Osteoblast (primary cell): ENCODE measurements at regions not wholly inside any gene's neighbourhood (a gene's known extent, or its start where the extent isn't known, plus 50 kb on each side); places are given as distances from the start of the nearest gene placed in this dataset.

Experiments used
- DNase-seq: peaks from one replicate; pipeline ENCODE4 v3.0.0; 2011; ENCODE audit warnings: low spot score, mixed read lengths; ENCODE audit not compliant: insufficient read length; ENCODE audit errors: missing footprints
- H2AFZ ChIP-seq: 2 replicates; pipeline ENCODE4 v1.6.0; 2011; ENCODE audit warnings: mild to moderate bottlenecking, low read length
- H3K27ac ChIP-seq: 2 replicates; pipeline ENCODE4 v1.5.1; 2011; ENCODE audit warnings: mild to moderate bottlenecking, low read depth, low read length, moderate library complexity
- H3K27me3 ChIP-seq: 2 replicates; pipeline ENCODE4 v1.6.0; 2012; ENCODE audit warnings: mild to moderate bottlenecking, control low read depth, inconsistent platforms, low read length, moderate library complexity; ENCODE audit not compliant: insufficient read depth
- H3K36me3 ChIP-seq: 2 replicates; pipeline ENCODE4 v1.5.1; 2011; ENCODE audit warnings: mild to moderate bottlenecking, low read length, control low read depth, moderate library complexity; ENCODE audit not compliant: insufficient read depth
- H3K4me1 ChIP-seq: 2 replicates; pipeline ENCODE4 v1.5.1; 2011; ENCODE audit warnings: mild to moderate bottlenecking, low read length, control low read depth, moderate library complexity; ENCODE audit not compliant: insufficient read depth
- H3K4me2 ChIP-seq: 2 replicates; pipeline ENCODE4 v1.6.0; 2011; ENCODE audit warnings: mild to moderate bottlenecking, low read length; ENCODE audit not compliant: insufficient read depth
- H3K4me3 ChIP-seq: fragments of 200-600 bp; sonication (generic); 3 replicates; pipeline ENCODE4 v1.5.1; 2012; ENCODE audit warnings: mild to moderate bottlenecking, low read length, inconsistent platforms; ENCODE audit not compliant: insufficient read depth
- H3K79me2 ChIP-seq: 2 replicates; pipeline ENCODE4 v1.6.0; 2012; ENCODE audit warnings: mild to moderate bottlenecking, low read length, control low read depth, inconsistent platforms; ENCODE audit not compliant: insufficient read depth
- H3K9me3 ChIP-seq: 2 replicates; pipeline ENCODE4 v1.5.1; 2011; ENCODE audit warnings: low read depth, low read length, control low read depth
- H4K20me1 ChIP-seq: 2 replicates; pipeline ENCODE4 v1.6.0; 2012; ENCODE audit warnings: mild to moderate bottlenecking, low read length, control low read depth; ENCODE audit not compliant: insufficient read depth
- CTCF ChIP-seq: IDR thresholded peaks from 2 replicates; pipeline ENCODE4 v1.5.1; 2011; ENCODE audit warnings: mild to moderate bottlenecking, low read depth, low read length, moderate library complexity; ENCODE audit errors: extremely low read depth

GRCh38 chr5:142385194-142385593 lies 60.4 kb upstream of the SPRY4 start:
- Histone ChIP-seq H3K79me2 (no peaks in the 10 kb centered on the region), H3K36me3 (no peaks in the 10 kb centered on the region), H2AFZ (peak overlapping the region; percentile 68), H3K9me3 (no peaks in the 10 kb centered on the region), H3K4me3 (no peak overlapping the region), H3K4me2 (peak overlapping the region; percentile 63), H3K27ac (peak overlapping the region; percentile 62), H4K20me1 (no peaks in the 10 kb centered on the region), H3K27me3 (no peaks in the 10 kb centered on the region), H3K4me1 (peaks cover 29% of the 10 kb centered on the region)
- TF ChIP-seq CTCF = no peak
- peak; percentile 79 for DNase-seq

- no peaks in the 10 kb centered on the region for H3K27me3 ChIP-seq
- H3K4me2 ChIP-seq = no peak overlapping the region
- TF ChIP-seq CTCF = no peak
- DNase-seq = no peak
- no peaks in the 10 kb centered on the region for H3K79me2 ChIP-seq
- H4K20me1 ChIP-seq = no peaks in the 10 kb centered on the region
- H3K4me1 ChIP-seq = peaks cover 21% of the 10 kb centered on the region
- no peak overlapping the region for H2AFZ ChIP-seq
- no peak overlapping the region for H3K27ac ChIP-seq
- H3K36me3 ChIP-seq = no peaks in the 10 kb centered on the region
- H3K9me3 ChIP-seq = no peaks in the 10 kb centered on the region
- no peak overlapping the region for H3K4me3 ChIP-seq
Measured at GRCh38 chr5:142384014-142384413, 59.2 kb upstream of the SPRY4 start.

- Histone ChIP-seq H3K79me2 (no peaks in the 10 kb centered on the region), H3K4me3 (no peak overlapping the region), H3K27ac (no peak overlapping the region), H3K4me2 (no peak overlapping the region), H4K20me1 (no peaks in the 10 kb centered on the region), H3K9me3 (no peaks in the 10 kb centered on the region), H3K27me3 (no peaks in the 10 kb centered on the region), H3K4me1 (peaks cover 18% of the 10 kb centered on the region), H3K36me3 (no peaks in the 10 kb centered on the region), H2AFZ (no peak overlapping the region)
- no peak for DNase-seq
- no peak for TF ChIP-seq CTCF
Measured at GRCh38 chr5:142382186-142382585, 57.4 kb upstream of the SPRY4 start.

GRCh38 chr5:142378737-142379634 lies 54.2 kb upstream of the SPRY4 start:
- Histone ChIP-seq H3K4me3 (no peak overlapping the region), H3K4me1 (no peaks in the 10 kb centered on the region), H2AFZ (no peak overlapping the region), H3K36me3 (no peaks in the 10 kb centered on the region), H3K79me2 (no peaks in the 10 kb centered on the region), H3K4me2 (no peak overlapping the region), H4K20me1 (no peaks in the 10 kb centered on the region), H3K9me3 (no peaks in the 10 kb centered on the region), H3K27ac (no peak overlapping the region), H3K27me3 (no peaks in the 10 kb centered on the region)
- no peak for TF ChIP-seq CTCF
- no peak for DNase-seq
